ENCODE measurements at regions not wholly inside any gene's neighbourhood (a gene's known extent, or its start where the extent isn't known, plus 50 kb on each side); places are given as distances from the start of the nearest gene placed in this dataset.

GRCh38 chr4:67071641-67072040, 473.7 kb downstream of the CENPC start:
- Histone ChIP-seq H3K27me3 (ENCODE audit: control insufficient read depth in 2 of 2, insufficient read depth in 2 of 2, low read length in 2 of 2) (no peaks in the 10 kb centered on the region), H3K4me1 (ENCODE audit: control insufficient read depth, extremely low read depth, insufficient read depth, low read length) (no peaks in the 10 kb centered on the region), H3K4me3 (replicated peaks in 1 of 3; ENCODE audit: insufficient read depth in 1 of 3, low read depth in 1 of 3, low read length in 3 of 3) (no peak overlapping the region), H3K27ac (ENCODE audit: insufficient read depth, low read depth, low read length) (no peak overlapping the region), H3K9me1 (replicated peaks; ENCODE audit: control insufficient read depth, extremely low read depth, insufficient read depth, low read length) (no peaks in the 10 kb centered on the region), H2AFZ (ENCODE audit: low read depth, low read length) (no peak overlapping the region), H4K20me1 (replicated peaks; ENCODE audit: control insufficient read depth, extremely low read depth, insufficient read depth, low read length) (no peaks in the 10 kb centered on the region), H3K79me2 (ENCODE audit: control insufficient read depth, insufficient read depth, low read length) (no peaks in the 10 kb centered on the region), H3K9ac (replicated peaks; ENCODE audit: extremely low read depth, insufficient read depth, low read length) (no peak overlapping the region), H3K4me2 (ENCODE audit: insufficient read depth, low read length) (no peak overlapping the region), H3K9me3 (replicated peaks; ENCODE audit: control insufficient read depth, insufficient read depth, low read length) (no peaks in the 10 kb centered on the region), H3K36me3 (ENCODE audit: control insufficient read depth in 2 of 2, extremely low read depth in 1 of 2, insufficient read depth in 2 of 2, low read length in 2 of 2) (no peaks in the 10 kb centered on the region)
- FAIRE-seq (no peak), DNase-seq (ENCODE audit: low read depth, low spot score) (no peak)
- dilution Hi-C loops (cut with MboI; ENCODE audit: extremely low pct_ligation_motif_present, low sequenced_read_pairs) (no loop called here), intact Hi-C loops (cut with micrococcal nuclease) (no loop called here)
- TF ChIP-seq MYC (IDR thresholded peaks at IDR 0.05; ENCODE audit: low read depth, low read length) (no peak), POLR2AphosphoS5 (IDR thresholded peaks at IDR 0.05; ENCODE audit: insufficient read depth, low read depth, low read length) (no peak), CTCF (IDR thresholded peaks at IDR 0.05; ENCODE audit: extremely low read depth in 1 of 2, insufficient read depth in 1 of 2, low read depth in 1 of 2, low read length in 2 of 2) (no peak), POLR2A (IDR thresholded peaks at IDR 0.05; ENCODE audit: low read depth, low read length) (no peak), EZH2 (IDR thresholded peaks at IDR 0.05; ENCODE audit: borderline replicate concordance, low read depth, low read length, severe bottlenecking) (no peak), MAX (IDR thresholded peaks at IDR 0.05; ENCODE audit: insufficient read depth, insufficient read length) (no peak), JUN (IDR thresholded peaks at IDR 0.05; ENCODE audit: borderline replicate concordance, insufficient read depth, insufficient read length, low read depth) (no peak)
- ChIA-PET CTCF (no interaction called here), POLR2A (no interaction called here)
- no TSS peak for BruUV-seq (replicated peaks)

- no peak for FAIRE-seq
- dilution Hi-C loops (cut with MboI; ENCODE audit: extremely low pct_ligation_motif_present, low sequenced_read_pairs) (no loop called here), intact Hi-C loops (cut with micrococcal nuclease) (no loop called here)
- BruUV-seq (replicated peaks) = no TSS peak
- no peak overlapping the region for H3K4me3 ChIP-seq (replicated peaks in 1 of 3; ENCODE audit: insufficient read depth in 1 of 3, low read depth in 1 of 3, low read length in 3 of 3)
- ChIA-PET CTCF (no interaction called here), POLR2A (no interaction called here)
- no peaks in the 10 kb centered on the region for H4K20me1 ChIP-seq (replicated peaks; ENCODE audit: control insufficient read depth, extremely low read depth, insufficient read depth, low read length)
- no peaks in the 10 kb centered on the region for H3K4me1 ChIP-seq (ENCODE audit: control insufficient read depth, extremely low read depth, insufficient read depth, low read length)
- H3K9me3 ChIP-seq (replicated peaks; ENCODE audit: control insufficient read depth, insufficient read depth, low read length) = no peaks in the 10 kb centered on the region
- H3K27ac ChIP-seq (ENCODE audit: insufficient read depth, low read depth, low read length) = no peak overlapping the region
- DNase-seq (ENCODE audit: low read depth, low spot score) = no peak
- no peaks in the 10 kb centered on the region for H3K9me1 ChIP-seq (replicated peaks; ENCODE audit: control insufficient read depth, extremely low read depth, insufficient read depth, low read length)
- no peaks in the 10 kb centered on the region for H3K79me2 ChIP-seq (ENCODE audit: control insufficient read depth, insufficient read depth, low read length)
- H2AFZ ChIP-seq (ENCODE audit: low read depth, low read length) = no peak overlapping the region
- no peaks in the 10 kb centered on the region for H3K27me3 ChIP-seq (ENCODE audit: control insufficient read depth in 2 of 2, insufficient read depth in 2 of 2, low read length in 2 of 2)
- H3K4me2 ChIP-seq (ENCODE audit: insufficient read depth, low read length) = no peak overlapping the region
- TF ChIP-seq MAX (IDR thresholded peaks at IDR 0.05; ENCODE audit: insufficient read depth, insufficient read length) (no peak), CTCF (IDR thresholded peaks at IDR 0.05; ENCODE audit: extremely low read depth in 1 of 2, insufficient read depth in 1 of 2, low read depth in 1 of 2, low read length in 2 of 2) (no peak), FOS (IDR thresholded peaks at IDR 0.05; ENCODE audit: borderline replicate concordance, insufficient read depth, low read length) (no peak), POLR2A (IDR thresholded peaks at IDR 0.05; ENCODE audit: low read depth, low read length) (no peak), JUN (IDR thresholded peaks at IDR 0.05; ENCODE audit: borderline replicate concordance, insufficient read depth, insufficient read length, low read depth) (no peak), GATA2 (IDR thresholded peaks at IDR 0.05; ENCODE audit: insufficient read depth, insufficient read length, low read depth, low read length) (no peak), MYC (IDR thresholded peaks at IDR 0.05; ENCODE audit: low read depth, low read length) (no peak), POLR2AphosphoS5 (IDR thresholded peaks at IDR 0.05; ENCODE audit: insufficient read depth, low read depth, low read length) (no peak), EZH2 (IDR thresholded peaks at IDR 0.05; ENCODE audit: borderline replicate concordance, low read depth, low read length, severe bottlenecking) (no peak)
- H3K36me3 ChIP-seq (ENCODE audit: control insufficient read depth in 2 of 2, extremely low read depth in 1 of 2, insufficient read depth in 2 of 2, low read length in 2 of 2) = no peaks in the 10 kb centered on the region
- H3K9ac ChIP-seq (replicated peaks; ENCODE audit: extremely low read depth, insufficient read depth, low read length) = no peak overlapping the region
These were observed 490.0 kb downstream of the CENPC start for GRCh38 chr4:67055319-67055718.

All from endothelial cell of umbilical vein (primary cell).